ENCODE measurements at regions not wholly inside any gene's neighbourhood (a gene's known extent, or its start where the extent isn't known, plus 50 kb on each side); places are given as distances from the start of the nearest gene placed in this dataset.

DNA sequence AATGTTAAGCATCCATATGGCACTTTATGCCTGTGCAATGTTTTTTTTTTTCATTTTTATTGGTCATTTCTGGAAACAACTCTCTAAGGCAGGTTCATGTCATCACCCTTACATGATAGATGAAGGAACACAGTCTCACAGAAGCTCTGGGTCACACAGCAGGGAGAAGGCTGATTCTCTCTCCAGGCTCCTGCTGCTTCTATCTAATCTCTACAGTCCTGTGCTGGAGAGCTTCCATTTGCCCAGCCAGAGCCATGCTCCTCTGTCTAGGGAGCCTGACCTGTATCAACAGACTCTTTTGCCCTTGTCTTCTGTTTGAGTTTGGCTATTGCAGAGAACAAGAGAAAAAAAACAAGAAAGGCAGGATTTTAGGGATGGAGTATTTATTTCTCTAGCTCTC, 584.8 kb downstream of the MBD2 start:
- H2BK12ac ChIP-seq (ENCODE audit: insufficient read length, low read depth, low read length), result no peak overlapping the region
- H2BK15ac ChIP-seq (ENCODE audit: low read depth, low read length), result no peak overlapping the region
- H3K14ac ChIP-seq (ENCODE audit: insufficient read depth, low read length), result no peak overlapping the region
- no peak overlapping the region for H3K4me3 Mint-ChIP-seq
- peaks cover 0 to 5% of the 10 kb centered on the region in 2 experiments; a peak in 1 of 4 replicates for H3K4me1 Mint-ChIP-seq
- H4K91ac ChIP-seq (ENCODE audit: insufficient read length, low read depth, low read length), result no peak overlapping the region
- no peak overlapping the region for H2AFZ ChIP-seq (ENCODE audit: low read length)
- no peaks in the 10 kb centered on the region for H3K27me3 ChIP-seq (ENCODE audit: insufficient read depth, low read length)
- H3K79me1 ChIP-seq (ENCODE audit: insufficient read depth, low read depth, low read length, poor library complexity, severe bottlenecking), result no peaks in the 10 kb centered on the region
- no peak overlapping the region for H3K9ac ChIP-seq (ENCODE audit: extremely low read depth, insufficient read length, low read length)
- no peaks in the 10 kb centered on the region for H3K23me2 ChIP-seq (ENCODE audit: insufficient read length, low read depth, low read length, poor library complexity, severe bottlenecking)
- no peak overlapping the region for H3K56ac ChIP-seq (ENCODE audit: insufficient read length, low read depth, low read length)
- no peaks in the 10 kb centered on the region for H3K79me2 ChIP-seq (ENCODE audit: insufficient read depth, low read length)
- no peak overlapping the region for H3K4me2 ChIP-seq (ENCODE audit: insufficient read depth, insufficient read length, low read length)
- no peaks in the 10 kb centered on the region for H3K27me3 Mint-ChIP-seq (ENCODE audit: low read depth)
- no peak for DNase-seq
- no peak overlapping the region for H3K4ac ChIP-seq (ENCODE audit: low read depth, low read length)
- H2BK120ac ChIP-seq (ENCODE audit: low read depth, low read length, poor library complexity, severe bottlenecking), result no peak overlapping the region
- no peaks in the 10 kb centered on the region for H3K9me3 ChIP-seq (ENCODE audit: control insufficient read depth, low read depth, low read length)
- H4K8ac ChIP-seq (replicated peaks; ENCODE audit: insufficient read length, low read depth, low read length), result no peak overlapping the region
- TF ChIP-seq, protein P1, sequence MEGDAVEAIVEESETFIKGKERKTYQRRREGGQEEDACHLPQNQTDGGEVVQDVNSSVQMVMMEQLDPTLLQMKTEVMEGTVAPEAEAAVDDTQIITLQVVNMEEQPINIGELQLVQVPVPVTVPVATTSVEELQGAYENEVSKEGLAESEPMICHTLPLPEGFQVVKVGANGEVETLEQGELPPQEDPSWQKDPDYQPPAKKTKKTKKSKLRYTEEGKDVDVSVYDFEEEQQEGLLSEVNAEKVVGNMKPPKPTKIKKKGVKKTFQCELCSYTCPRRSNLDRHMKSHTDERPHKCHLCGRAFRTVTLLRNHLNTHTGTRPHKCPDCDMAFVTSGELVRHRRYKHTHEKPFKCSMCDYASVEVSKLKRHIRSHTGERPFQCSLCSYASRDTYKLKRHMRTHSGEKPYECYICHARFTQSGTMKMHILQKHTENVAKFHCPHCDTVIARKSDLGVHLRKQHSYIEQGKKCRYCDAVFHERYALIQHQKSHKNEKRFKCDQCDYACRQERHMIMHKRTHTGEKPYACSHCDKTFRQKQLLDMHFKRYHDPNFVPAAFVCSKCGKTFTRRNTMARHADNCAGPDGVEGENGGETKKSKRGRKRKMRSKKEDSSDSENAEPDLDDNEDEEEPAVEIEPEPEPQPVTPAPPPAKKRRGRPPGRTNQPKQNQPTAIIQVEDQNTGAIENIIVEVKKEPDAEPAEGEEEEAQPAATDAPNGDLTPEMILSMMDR (conservative IDR thresholded peaks at IDR 0.05), result no peak
- H3K36me3 Mint-ChIP-seq (ENCODE audit: insufficient read depth in 1 of 3, low read depth in 3 of 3), result peaks cover 0 to 5% (median 2%) of the 10 kb centered on the region in 3 experiments; a peak in 3 of 7 replicates
- H2BK20ac ChIP-seq (ENCODE audit: low read depth, low read length, poor library complexity, severe bottlenecking), result no peak overlapping the region
- H3K27ac Mint-ChIP-seq, result peak overlapping the region in 1 of 3 experiments; percentile 31; a peak in 1 of 7 replicates
- H4K20me1 ChIP-seq (ENCODE audit: control insufficient read depth, insufficient read depth, insufficient read length), result no peaks in the 10 kb centered on the region
- H3K9me3 Mint-ChIP-seq, result peaks cover 7 to 15% of the 10 kb centered on the region in 2 experiments; a peak in 4 of 5 replicates
- no peak overlapping the region for H4K5ac ChIP-seq (ENCODE audit: insufficient read length, low read depth, low read length)
- no peak overlapping the region for H3K27ac ChIP-seq (ENCODE audit: insufficient read length, low read depth, low read length)
- H2AK5ac ChIP-seq (ENCODE audit: insufficient read length, low read length), result no peak overlapping the region
- H3K18ac ChIP-seq (ENCODE audit: insufficient read length, low read depth, low read length), result no peak overlapping the region
- H3K4me1 ChIP-seq (ENCODE audit: insufficient read depth, low read length), result no peaks in the 10 kb centered on the region
- H2BK5ac ChIP-seq (ENCODE audit: insufficient read length, low read length), result no peak overlapping the region
- no peak overlapping the region for H3K23ac ChIP-seq (ENCODE audit: insufficient read length, low read depth, low read length)
- H3T11ph ChIP-seq (ENCODE audit: low read length), result no peak overlapping the region

Measured in H9 (cell line).